Stimulated activated CD4-positive, alpha-beta T cell treated with anti-CD3 and anti-CD28 coated beads, Interleukin-1b, Interleukin-23, amount 100 ng/mL, for 4 hours (primary cell): ENCODE measurements at regions not wholly inside any gene's neighbourhood (a gene's known extent, or its start where the extent isn't known, plus 50 kb on each side); places are given as distances from the start of the nearest gene placed in this dataset.

Experiments
- DNase-seq, 2 donors: peaks; one replicate each; pipeline ENCODE4 v3.0.0-alpha.2; 2020; ENCODE audit warnings: low read depth in 2 of 2

DNA sequence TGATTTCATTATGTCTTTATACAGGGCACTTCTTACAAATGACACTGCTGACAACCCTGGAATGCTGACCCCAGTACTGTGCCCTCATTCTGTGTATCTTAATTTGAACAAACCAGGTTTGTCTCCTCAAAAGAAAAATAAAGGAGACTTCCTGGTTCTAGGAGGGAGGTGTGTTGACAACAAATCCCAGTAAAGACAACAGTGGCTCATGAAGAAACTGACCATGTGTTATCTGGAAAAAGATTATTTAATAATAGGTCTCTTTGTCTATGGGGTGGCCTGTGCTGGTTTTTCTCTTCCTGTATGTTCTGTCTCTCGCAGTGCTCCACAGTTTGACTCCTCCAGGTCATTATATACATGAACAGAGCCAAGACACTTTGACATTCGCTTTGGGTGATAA lies 454.6 kb downstream of the LMO4 start:
- DNase-seq: no peak

GRCh38 chr1:87785386-87785785 lies 456.7 kb downstream of the LMO4 start:
- no peak for DNase-seq

DNA sequence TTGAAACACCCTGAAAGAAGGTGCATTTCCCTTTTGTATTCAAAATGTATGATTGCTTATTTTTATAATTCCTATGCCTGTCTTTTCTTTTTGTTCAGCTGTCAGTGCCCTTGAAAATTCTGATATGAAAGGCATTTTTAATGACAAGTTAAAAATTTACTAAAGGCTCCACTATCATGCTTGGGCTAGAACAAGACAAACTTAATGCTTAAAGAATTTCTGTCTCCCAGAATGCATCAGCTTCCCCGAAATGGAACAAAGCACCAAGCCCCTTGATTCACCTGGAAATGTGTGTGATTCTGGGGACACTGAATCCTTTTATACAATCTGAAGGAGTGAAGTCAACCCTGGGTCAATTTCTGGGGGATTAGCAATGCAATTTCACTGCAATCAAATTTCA lies 457.5 kb downstream of the LMO4 start:
- no peak for DNase-seq

DNA sequence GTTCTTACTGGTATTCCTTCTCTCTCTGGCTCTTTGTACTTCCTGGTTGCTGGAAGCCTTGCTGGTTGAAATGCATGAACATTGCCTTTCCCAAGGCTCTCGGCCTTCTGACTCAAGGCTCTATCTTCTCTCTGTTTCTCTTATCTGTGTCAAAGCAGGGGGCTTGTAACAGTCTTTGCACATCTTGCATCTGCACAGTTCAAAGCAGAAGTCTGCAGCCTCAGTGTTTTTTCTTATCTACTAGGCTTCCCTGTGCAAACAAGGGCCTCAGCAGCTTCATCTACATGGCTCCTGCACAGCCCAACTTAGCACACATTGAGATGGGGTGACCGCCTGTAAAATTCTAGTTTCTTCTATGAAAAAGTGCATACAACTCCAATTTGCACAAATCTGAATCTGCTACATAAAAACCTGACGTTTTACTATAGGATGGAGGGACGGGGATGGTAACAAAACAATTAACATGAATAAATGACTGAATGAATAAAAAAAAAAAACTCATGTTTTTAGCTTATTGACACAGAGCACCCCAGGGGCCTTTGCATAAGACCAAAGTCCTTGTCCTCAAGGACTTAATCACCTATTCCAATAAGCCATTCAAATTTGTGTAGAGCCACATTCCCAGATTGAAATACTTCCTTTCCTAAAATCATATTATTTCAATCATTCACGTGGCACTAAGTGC lies 458.3 kb downstream of the LMO4 start:
- DNase-seq: no peak

DNA sequence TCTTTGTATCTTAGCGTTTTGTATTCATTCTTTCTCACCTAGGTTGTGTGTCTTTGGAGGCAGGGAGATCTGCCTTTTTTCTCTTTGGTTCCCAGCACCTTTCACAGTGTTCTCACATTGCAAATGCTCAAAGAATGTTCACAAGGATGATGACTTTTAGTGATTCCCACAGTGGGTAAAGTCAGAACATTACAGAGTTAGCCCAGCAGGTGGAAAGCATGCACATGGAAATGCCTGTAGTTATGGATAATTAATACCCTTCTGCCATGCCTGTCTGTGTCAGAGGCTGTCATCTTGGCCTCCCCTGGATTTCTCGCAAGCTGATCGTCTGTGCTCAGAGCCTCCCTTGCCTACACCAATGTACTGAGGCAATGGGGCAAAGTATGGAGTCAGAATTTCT lies 458.9 kb downstream of the LMO4 start:
- no peak for DNase-seq

DNA sequence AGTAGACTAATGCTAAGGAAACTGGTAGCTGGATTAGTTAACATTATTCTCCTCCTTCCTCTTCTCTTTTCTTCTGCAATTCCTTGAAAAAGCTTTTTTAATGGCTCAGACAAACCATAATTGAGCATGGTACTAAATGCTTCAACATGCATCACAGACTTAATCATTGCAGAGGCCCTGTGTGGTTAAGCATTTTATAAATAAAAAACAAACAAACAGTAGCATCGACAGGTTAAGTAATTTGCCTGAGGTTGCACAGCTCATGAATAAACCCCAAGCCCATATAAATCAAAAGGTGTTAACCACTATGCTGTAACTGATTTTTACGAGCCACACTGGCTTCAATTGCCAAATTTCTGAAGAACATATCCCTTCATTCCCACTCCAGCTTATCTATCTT lies 462.1 kb downstream of the LMO4 start:
- DNase-seq: no peak

DNA sequence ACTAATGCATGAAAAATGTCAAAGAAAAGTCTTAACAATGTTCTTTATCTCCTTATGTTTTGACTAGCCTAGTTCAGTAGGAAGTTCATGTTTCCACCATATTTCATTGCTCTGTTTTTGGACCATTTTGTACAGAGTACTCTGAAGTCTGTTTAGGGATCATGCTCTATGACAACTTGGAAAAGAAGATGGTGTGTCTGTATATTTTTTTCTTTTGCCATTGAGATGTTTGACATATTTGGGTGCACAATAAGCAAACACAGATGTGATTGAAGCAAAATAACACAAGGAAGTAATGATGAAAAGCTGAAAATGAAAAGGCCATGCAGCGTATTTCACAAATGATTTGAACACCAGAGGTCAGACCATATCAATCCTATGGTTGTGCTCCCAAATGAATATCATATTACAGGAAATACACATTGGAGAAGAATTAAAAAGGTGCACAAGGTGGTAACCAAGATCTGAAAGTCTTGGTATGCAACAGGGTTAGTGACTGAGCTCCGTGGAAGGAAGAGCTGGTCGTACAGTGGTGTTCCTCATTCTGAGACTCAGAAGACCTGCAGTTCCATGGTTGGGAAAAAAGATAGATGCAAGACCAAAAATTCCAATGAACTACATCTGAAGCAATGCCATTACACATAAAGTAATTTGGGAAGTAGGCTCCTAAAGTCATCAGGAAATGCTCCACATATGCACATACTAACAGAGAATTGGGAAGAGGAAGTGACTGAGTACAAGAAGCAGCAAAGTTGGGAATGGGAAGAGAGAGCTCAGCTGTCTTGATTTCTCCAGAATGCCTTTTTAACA lies 463.5 kb downstream of the LMO4 start:
- no peak for DNase-seq

- no peak for DNase-seq
Measured at GRCh38 chr1:87794788-87795614, 466.3 kb downstream of the LMO4 start.

DNA sequence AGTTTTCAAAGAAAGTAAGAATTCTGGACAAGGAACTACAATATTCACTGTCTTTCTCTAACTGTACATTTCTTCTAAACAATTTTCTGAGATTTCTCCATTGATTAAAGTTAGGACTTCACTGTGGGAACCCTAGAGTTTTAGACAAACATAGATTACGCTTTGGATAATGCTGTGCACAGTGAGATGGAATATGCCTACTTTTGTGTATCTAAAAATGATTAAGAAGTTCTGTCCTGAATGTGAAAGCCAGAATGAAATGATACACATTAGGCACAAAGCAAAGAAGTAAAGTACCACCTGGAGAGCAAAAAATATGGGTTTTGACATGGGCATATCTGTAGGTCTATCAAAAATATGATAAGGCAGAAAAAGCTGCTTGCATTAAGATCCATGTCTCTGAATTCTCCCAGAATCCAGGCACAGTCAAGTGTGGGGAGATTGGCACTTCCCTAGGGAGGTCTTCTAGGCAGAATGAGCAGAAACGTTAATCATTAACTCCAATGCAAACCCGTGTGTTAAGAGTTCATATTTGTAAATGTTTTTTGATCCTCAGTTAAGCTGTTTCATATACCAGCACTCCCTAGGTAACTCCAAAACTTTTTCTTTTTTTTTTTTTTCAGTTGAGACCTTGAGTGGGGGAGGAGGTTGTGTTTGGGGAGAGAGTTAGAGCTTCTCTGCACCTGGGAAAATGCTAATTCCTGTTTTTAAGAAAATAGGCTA lies 467.1 kb downstream of the LMO4 start:
- no peak for DNase-seq

DNA sequence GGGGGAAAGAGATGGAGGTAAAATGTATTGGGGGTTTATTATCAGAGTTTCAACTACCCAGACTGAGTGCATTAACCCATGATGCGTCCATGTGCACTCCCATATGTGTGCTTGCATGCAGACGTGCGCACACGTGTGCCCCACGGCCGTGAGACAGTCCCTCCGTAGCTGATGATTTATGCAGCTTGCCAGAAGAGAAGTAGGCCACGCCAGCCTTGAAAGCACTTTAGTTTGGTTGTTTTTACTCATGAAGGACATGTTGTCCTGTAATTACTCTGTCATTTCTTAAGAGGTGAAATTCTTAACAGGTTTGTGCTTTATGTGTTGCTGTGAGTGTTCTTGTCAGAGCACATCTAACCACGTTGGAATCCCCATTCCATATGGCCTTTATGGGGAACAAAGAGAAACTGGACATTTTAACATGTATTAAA lies 467.8 kb downstream of the LMO4 start:
- no peak for DNase-seq

DNA sequence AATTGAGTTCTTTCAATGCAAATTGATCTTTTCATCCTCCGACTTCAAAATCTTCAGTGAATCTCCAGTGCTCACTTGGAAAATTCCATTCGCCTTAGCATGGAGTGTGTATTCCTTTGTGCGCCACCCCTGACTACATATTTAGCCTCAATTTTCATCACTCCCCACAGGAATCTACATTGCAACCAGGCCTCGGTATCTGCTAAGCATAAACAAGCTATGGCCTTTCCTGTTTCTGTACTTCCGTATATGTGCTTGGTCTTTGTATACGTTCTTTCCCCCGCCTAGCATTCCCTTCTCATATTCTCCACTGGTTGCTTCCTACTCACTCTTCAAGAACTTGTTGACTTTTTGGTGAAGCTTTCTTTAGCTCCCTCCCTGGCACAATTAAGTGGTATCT lies 470.8 kb downstream of the LMO4 start:
- no peak for DNase-seq

DNA sequence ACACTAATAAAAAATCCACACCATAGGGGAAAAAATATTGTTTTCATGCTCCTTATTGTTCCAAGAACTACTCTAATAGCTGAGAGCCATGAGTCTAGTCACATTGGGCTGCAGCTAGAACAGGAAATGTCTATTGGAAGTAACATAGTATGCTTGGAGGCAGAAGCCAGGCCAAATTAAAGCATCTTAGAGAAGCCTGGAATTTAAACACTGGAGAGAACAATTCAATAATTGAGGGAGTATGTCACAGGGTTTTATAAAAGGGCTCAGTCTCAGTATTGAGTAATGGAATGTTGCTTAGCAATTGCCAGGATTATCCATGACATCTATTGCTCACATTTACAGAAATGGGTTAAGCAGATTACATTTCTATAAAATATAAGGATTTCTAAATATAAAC lies 471.3 kb downstream of the LMO4 start:
- DNase-seq: no peak

DNA sequence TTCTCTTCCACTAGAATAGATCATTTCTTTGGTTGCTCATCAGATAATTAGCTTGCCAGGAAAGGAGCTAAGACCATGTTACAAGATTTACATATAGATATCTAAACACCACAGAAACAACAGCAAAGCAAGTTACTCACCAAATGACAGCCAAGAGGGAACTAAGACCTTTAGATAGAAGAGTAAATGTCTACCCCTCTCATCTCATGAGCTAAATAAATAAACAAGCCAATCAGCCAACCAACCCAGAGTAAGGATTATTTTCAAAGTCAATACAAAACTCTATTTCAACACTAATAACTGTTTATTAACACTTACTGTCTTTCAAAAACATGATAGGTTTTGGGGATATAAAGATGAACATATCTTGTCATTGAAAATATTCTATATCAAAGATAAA lies 474.7 kb downstream of the LMO4 start:
- DNase-seq: no peak

GRCh38 chr1:87804128-87804527 lies 475.4 kb downstream of the LMO4 start:
- DNase-seq: no peak

DNA sequence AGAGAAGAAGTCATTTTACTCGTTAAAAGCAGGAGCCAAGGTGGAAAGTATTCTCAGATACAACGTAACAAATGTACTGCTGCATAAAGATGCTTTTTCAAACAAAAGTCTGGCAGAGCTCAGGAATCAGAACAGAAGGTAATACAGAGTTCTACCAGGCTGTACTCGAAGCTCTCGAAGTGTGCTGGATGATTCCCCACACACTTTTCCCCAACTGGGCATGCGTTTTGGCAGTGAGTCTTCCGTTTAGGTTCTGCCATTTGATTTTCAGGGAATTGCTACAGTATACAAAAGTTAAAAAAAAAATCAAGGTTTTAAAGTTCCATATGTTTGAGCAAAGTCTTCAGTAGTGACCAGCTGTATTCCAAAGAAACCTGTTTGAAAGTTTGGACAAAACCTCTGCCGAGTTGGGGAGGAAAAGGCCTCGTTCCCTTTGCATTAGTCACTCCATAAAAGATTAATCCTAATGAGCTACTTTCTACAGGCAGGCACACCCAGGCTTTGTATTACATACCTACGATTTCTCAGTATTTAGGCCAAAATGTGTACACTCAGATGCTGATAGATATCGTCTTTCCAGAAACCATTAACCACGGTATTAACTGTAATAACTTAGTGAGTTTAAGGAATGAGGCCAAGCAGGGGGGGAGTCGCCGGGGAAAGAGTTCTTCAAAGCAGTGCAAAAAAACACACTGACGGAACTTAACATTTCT lies 477.1 kb downstream of the LMO4 start:
- DNase-seq: no peak

GRCh38 chr1:87806379-87807094 lies 477.9 kb downstream of the LMO4 start:
- no peak for DNase-seq

DNA sequence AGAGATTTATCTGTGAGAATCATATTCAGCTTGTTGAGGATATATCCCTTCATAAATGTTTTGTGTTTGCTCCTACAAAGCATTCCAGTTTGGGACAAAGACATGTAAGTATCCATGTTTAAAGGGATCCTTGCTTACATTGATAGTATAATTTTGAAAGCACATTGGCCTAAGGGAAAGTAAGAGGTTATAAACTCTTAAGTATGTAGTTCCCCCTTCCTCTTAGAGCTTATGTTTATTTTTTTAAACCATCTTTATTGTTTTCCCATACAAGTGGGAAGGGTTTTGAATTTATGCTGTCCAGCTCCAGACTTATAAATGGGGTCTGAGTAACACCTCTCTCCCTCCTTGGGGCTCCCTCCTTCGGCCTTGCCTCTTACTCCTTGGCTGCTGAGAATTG lies 481.5 kb downstream of the LMO4 start:
- no peak for DNase-seq

GRCh38 chr1:87812871-87813577 lies 484.3 kb downstream of the LMO4 start:
- DNase-seq: no peak

DNA sequence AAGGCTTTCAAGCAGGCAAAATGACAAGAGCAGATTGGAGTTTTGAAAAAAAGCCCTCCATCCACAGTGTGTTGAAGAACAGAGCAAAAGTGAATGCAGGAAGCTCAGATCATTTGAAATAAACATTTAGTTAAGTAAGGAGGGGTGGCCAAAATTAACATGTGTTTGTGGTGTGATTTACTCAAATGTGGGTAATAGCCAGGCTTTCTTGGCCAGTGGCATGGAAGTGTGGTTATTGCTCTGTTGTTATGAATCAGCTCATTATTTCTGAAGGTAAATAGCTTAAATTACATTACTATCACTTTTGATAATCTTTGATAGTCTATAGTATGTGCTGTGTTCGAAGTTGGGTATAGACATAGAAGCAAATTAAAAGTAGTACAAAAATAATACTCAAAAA lies 485.9 kb downstream of the LMO4 start:
- DNase-seq: no peak

DNA sequence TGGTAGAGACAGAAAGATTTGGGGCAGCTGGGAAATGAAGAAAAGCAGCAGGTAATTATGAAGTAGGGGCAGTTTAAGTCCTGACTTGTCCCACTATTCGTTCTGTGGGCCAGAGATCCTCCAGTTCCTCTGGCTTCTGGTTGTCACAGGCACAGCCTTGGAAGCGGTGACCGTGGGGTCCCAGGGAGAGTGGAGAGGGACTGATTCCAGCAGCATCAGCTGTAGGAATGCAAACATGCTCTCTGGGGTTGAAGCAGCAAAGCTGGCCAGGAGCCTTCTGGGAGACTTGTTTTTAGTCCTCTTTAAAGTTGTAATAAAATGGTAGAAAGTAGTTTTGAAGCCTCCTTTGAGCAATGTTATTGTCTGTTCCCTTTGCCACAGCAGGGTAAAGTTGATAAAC lies 488.0 kb downstream of the LMO4 start:
- no peak for DNase-seq
